Fibroblast of lung (primary cell): ENCODE measurements at regions not wholly inside any gene's neighbourhood (a gene's known extent, or its start where the extent isn't known, plus 50 kb on each side); places are given as distances from the start of the nearest gene placed in this dataset.

ENCODE experiments used
- DNase-seq, 2 donors: peaks; one replicate each; pipeline versions ENCODE4 v3.0.0 to v3.0.0-alpha.2; 2010; ENCODE audit warnings: low read depth in 2 of 2
- H2AFZ ChIP-seq: 2 replicates; pipeline ENCODE4 v1.5.1; 2012; ENCODE audit warnings: low read length, control low read depth, inconsistent platforms
- H3K27ac ChIP-seq: 2 replicates; pipeline ENCODE4 v1.5.1; 2011; ENCODE audit warnings: low read length, control low read depth; ENCODE audit not compliant: insufficient read depth
- H3K27me3 ChIP-seq: 2 replicates; pipeline ENCODE4 v1.5.1; 2011; ENCODE audit warnings: mild to moderate bottlenecking, low read length; ENCODE audit not compliant: control insufficient read depth, insufficient read depth
- H3K36me3 ChIP-seq: 2 replicates; pipeline ENCODE4 v1.5.1; 2011; ENCODE audit warnings: low read length; ENCODE audit not compliant: control insufficient read depth, insufficient read depth
- H3K4me1 ChIP-seq: 2 replicates; pipeline ENCODE4 v1.5.1; 2011; ENCODE audit warnings: low read length; ENCODE audit not compliant: control insufficient read depth, insufficient read depth; ENCODE audit errors: extremely low read depth
- H3K4me2 ChIP-seq: 2 replicates; pipeline ENCODE4 v1.5.1; 2011; ENCODE audit warnings: low read length, control low read depth; ENCODE audit not compliant: insufficient read depth; ENCODE audit errors: extremely low read depth
- H3K4me3 ChIP-seq, 4 experiments: fragments of 200-600 bp in 1 of 4; sonication (generic) in 1 of 4; replicated peaks in 1 of 4; 2 replicates each; pipeline ENCODE4 v1.5.1; 2011 to 2016; ENCODE audit warnings: low read length in 4 of 4, low read depth in 3 of 4, mild to moderate bottlenecking in 3 of 4, control low read depth in 2 of 4, inconsistent platforms in 1 of 4, mixed read lengths in 1 of 4; ENCODE audit not compliant: insufficient read depth in 1 of 4; ENCODE audit errors: control extremely low read depth in 1 of 4
- H3K79me2 ChIP-seq: 2 replicates; pipeline ENCODE4 v1.5.1; 2012; ENCODE audit warnings: mild to moderate bottlenecking, low read length, inconsistent platforms; ENCODE audit not compliant: control insufficient read depth, insufficient read depth
- H3K9ac ChIP-seq: 2 replicates; pipeline ENCODE4 v1.5.1; 2011; ENCODE audit warnings: mild to moderate bottlenecking, low read length, control low read depth; ENCODE audit not compliant: insufficient read depth
- H3K9me3 ChIP-seq: 2 replicates; pipeline ENCODE4 v1.5.1; 2012; ENCODE audit warnings: low read depth, low read length; ENCODE audit not compliant: control insufficient read depth, insufficient read depth
- H4K20me1 ChIP-seq: 2 replicates; pipeline ENCODE4 v1.5.1; 2011; ENCODE audit warnings: low read length; ENCODE audit not compliant: control insufficient read depth, insufficient read depth; ENCODE audit errors: extremely low read depth
- EZH2 ChIP-seq: IDR thresholded peaks from 2 replicates; pipeline ENCODE4 v1.5.1; 2012; ENCODE audit warnings: low read length, control low read depth, mild to moderate bottlenecking; ENCODE audit errors: missing control alignments
- TF ChIP-seq, protein P1 (sequence below), 2 donors: IDR thresholded peaks in 1 of 2; conservative IDR thresholded peaks in 1 of 2; 1 replicate in 1 of 2; 2 replicates in 1 of 2; pipeline ENCODE4 v1.5.1; 2011 to 2012; ENCODE audit warnings: low read length in 2 of 2, control low read depth in 1 of 2, inconsistent platforms in 1 of 2, low read depth in 1 of 2, mild to moderate bottlenecking in 1 of 2

DNA sequence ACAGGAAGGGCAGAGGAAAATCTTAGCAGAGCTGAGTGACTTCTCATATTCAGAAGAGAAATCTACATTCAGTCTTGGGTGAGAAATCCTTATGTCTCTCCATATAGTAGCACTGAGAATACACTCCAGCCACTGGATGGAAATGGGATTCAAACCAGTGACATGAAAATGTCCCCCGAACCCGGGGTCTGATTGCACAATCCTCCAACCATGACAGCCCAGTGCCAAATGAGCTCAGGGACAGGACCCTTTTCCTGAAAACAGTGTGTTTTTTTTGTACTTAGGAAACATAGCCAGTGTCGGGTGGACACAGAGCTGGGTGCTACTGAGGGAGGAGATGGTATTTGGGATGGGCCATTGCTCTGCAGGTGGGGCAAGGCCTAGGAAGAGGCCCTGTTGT is 185.6 kb downstream of the CXCL12 start:
- Histone ChIP-seq H3K4me3 (no peak overlapping the region), H2AFZ (no peak overlapping the region), H3K79me2 (no peaks in the 10 kb centered on the region), H3K4me1 (peaks cover 17% of the 10 kb centered on the region), H3K4me2 (no peak overlapping the region), H3K9me3 (no peaks in the 10 kb centered on the region), H3K36me3 (no peaks in the 10 kb centered on the region), H3K27me3 (no peaks in the 10 kb centered on the region), H3K27ac (no peak overlapping the region), H4K20me1 (no peaks in the 10 kb centered on the region), H3K9ac (no peak overlapping the region)
- DNase-seq: no peak
- no peak for TF ChIP-seq EZH2
- TF ChIP-seq, protein P1, sequence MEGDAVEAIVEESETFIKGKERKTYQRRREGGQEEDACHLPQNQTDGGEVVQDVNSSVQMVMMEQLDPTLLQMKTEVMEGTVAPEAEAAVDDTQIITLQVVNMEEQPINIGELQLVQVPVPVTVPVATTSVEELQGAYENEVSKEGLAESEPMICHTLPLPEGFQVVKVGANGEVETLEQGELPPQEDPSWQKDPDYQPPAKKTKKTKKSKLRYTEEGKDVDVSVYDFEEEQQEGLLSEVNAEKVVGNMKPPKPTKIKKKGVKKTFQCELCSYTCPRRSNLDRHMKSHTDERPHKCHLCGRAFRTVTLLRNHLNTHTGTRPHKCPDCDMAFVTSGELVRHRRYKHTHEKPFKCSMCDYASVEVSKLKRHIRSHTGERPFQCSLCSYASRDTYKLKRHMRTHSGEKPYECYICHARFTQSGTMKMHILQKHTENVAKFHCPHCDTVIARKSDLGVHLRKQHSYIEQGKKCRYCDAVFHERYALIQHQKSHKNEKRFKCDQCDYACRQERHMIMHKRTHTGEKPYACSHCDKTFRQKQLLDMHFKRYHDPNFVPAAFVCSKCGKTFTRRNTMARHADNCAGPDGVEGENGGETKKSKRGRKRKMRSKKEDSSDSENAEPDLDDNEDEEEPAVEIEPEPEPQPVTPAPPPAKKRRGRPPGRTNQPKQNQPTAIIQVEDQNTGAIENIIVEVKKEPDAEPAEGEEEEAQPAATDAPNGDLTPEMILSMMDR (conservative IDR thresholded peaks at IDR 0.05 in 1 of 2, IDR thresholded peaks at IDR 0.05 in 1 of 2; ENCODE audit: low read depth in 1 of 2, low read length in 2 of 2): no peak

DNA sequence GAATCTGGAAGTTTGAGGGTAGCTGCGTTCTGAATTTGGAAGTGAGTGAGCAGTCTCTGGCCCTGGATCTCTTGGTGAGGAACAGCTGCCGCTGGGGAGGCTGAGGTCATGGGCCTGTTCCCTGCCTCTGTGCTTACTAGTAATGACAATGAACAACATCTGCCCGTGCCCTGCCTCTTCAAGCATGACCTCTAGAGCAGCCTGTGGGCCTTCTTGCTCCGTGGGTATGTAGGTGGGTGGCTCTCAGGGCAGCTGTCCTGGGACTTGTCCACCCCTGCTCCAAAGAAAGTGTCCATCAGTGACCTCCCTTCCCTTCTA is 186.2 kb downstream of the CXCL12 start:
- no peaks in the 10 kb centered on the region for H3K36me3 ChIP-seq
- no peak overlapping the region for H2AFZ ChIP-seq
- DNase-seq: no peak

DNA sequence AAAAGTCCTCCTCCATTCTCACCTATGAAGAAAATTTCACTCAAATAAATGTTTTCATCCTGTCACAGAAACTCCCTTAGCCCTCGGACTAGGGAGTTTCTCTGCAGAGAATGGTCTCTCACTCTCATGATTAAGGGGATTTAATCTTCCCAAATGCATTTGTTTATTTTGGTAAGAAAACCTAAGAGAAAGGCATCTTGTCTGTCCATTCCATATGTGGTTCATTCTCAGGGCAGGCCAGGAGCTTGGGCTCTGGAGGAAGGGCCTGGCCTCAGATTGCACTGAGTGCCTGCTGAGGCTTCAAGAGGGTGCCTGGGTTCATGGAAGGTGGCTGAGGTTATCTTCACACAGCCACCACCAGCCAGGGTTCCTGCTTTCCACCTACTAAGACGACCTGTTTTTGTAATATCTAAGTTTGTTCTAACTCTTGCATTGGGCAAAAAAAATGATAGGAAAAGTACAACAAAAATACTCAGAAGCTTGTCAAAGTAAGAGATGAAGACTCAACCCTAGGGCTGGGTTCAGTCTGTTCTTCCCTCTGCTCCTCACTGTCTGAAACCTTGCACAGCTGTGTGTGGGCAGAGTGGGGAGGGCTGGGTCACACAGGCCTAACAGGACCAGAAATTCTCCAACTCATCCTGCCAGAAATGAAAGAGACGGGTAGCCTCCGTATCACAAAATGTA is 186.7 kb downstream of the CXCL12 start:
- DNase-seq: peak; percentile 33 to 79
- no peak for TF ChIP-seq EZH2
- TF ChIP-seq, protein P1 (conservative IDR thresholded peaks at IDR 0.05 in 1 of 2, IDR thresholded peaks at IDR 0.05 in 1 of 2; ENCODE audit: low read depth in 1 of 2, low read length in 2 of 2): no peak
- no peaks in the 10 kb centered on the region for H4K20me1 ChIP-seq
- H3K4me1 ChIP-seq: peaks cover 18% of the 10 kb centered on the region
- no peak overlapping the region for H3K4me2 ChIP-seq
- no peak overlapping the region for H2AFZ ChIP-seq
- no peaks in the 10 kb centered on the region for H3K36me3 ChIP-seq
- H3K27me3 ChIP-seq: no peaks in the 10 kb centered on the region
- H3K27ac ChIP-seq: no peak overlapping the region
- H3K9ac ChIP-seq: no peak overlapping the region
- no peaks in the 10 kb centered on the region for H3K9me3 ChIP-seq
- no peaks in the 10 kb centered on the region for H3K79me2 ChIP-seq
- no peak overlapping the region for H3K4me3 ChIP-seq

More for the DNA sequence above, 186.2 kb downstream of the CXCL12 start:
- Histone ChIP-seq H3K4me3 (no peak overlapping the region), H4K20me1 (no peaks in the 10 kb centered on the region), H3K4me1 (peaks cover 18% of the 10 kb centered on the region), H3K9ac (no peak overlapping the region), H3K79me2 (no peaks in the 10 kb centered on the region), H3K27me3 (no peaks in the 10 kb centered on the region), H3K9me3 (no peaks in the 10 kb centered on the region), H3K27ac (no peak overlapping the region), H3K4me2 (no peak overlapping the region)
- TF ChIP-seq, protein P1 (conservative IDR thresholded peaks at IDR 0.05 in 1 of 2, IDR thresholded peaks at IDR 0.05 in 1 of 2; ENCODE audit: low read depth in 1 of 2, low read length in 2 of 2): no peak
- TF ChIP-seq EZH2: no peak
